ENCODE measurements at regions not wholly inside any gene's neighbourhood (a gene's known extent, or its start where the extent isn't known, plus 50 kb on each side); places are given as distances from the start of the nearest gene placed in this dataset.

- TF ChIP-seq CTCF (IDR thresholded peaks at IDR 0.05) (no peak), POLR2A (IDR thresholded peaks at IDR 0.05) (no peak)
Observed at GRCh38 chr5:3381206-3381825, 214.3 kb upstream of the IRX1 start.

All from thyroid gland (tissue), 4 donors.